K562 (cell line): ENCODE measurements at regions not wholly inside any gene's neighbourhood (a gene's known extent, or its start where the extent isn't known, plus 50 kb on each side); places are given as distances from the start of the nearest gene placed in this dataset.

Experiments
- ATAC-seq: fragments of 200-7000 bp; cut with Tn5 transposase; 3 replicates; pipeline ENCODE4 v1.9.1; 2020; ENCODE audit warnings: moderate library complexity
- BruUV-seq: library from RNA; stranded (reverse); fragments of 400-500 nt; replicated peaks from 2 replicates; lab custom pipeline; 2021; lab: Mats Ljungman, UMichigan
- CTCF ChIA-PET: fragments of 300-600 bp; formaldehyde crosslinking; extraction: SDS; loops from one replicate; lab custom pipeline; 2021; ENCODE audit warnings: low intra/inter-chr PET ratio; lab: Yijun Ruan, JAX
- POLR2A ChIA-PET: fragments of 300-600, 350-650 bp; sonication (Branson Sonifier 250); formaldehyde crosslinking; extraction: SDS; loops from one replicate; lab custom pipeline; 2021; ENCODE audit warnings: antibody characterized with exemption, inconsistent platforms; lab: Yijun Ruan, JAX
- DNase-seq, 4 experiments: peaks; one replicate each; pipeline versions ENCODE4 v3.0.0 to v3.0.0-alpha.2; 2011 to 2018; ENCODE audit warnings: low spot score in 3 of 4, mixed read lengths in 3 of 4; ENCODE audit errors: extremely low read depth in 1 of 4
- FAIRE-seq: peaks from 2 replicates; lab custom pipeline; 2011; peaks lifted over from hg19 to GRCh38; lab: Jason Lieb, UNC
- H2AFZ ChIP-seq: 2 replicates; pipeline ENCODE4 v1.6.0; 2011; ENCODE audit warnings: low read depth, low read length, control low read depth, inconsistent platforms
- H3K27ac ChIP-seq: fragments of 200-600 bp; 3 replicates; pipeline ENCODE4 v1.8.0; 2011; ENCODE audit warnings: low read depth, mild to moderate bottlenecking, control low read depth, inconsistent platforms, low read length, moderate library complexity, mixed read lengths; ENCODE audit errors: extremely low read depth
- H3K27me3 ChIP-seq, 2 experiments: fragments of 300-600 bp in 1 of 2; 2 replicates in 1 of 2; 3 replicates in 1 of 2; pipeline versions ENCODE4 v1.6.0 to v1.8.0; 2011; ENCODE audit warnings: inconsistent platforms in 2 of 2, low read length in 2 of 2, mild to moderate bottlenecking in 1 of 2, mixed read lengths in 1 of 2, moderate library complexity in 1 of 2; ENCODE audit not compliant: control insufficient read depth in 2 of 2, insufficient read depth in 2 of 2
- H3K36me3 ChIP-seq: fragments of 300-600 bp; 3 replicates; pipeline ENCODE4 v1.8.0; 2011; ENCODE audit warnings: mild to moderate bottlenecking, low read length, inconsistent platforms; ENCODE audit not compliant: control insufficient read depth, insufficient read depth
- H3K4me1 ChIP-seq, 2 experiments: fragments of 200-600 bp in 1 of 2; replicated peaks in 1 of 2; 2 replicates in 1 of 2; 3 replicates in 1 of 2; pipeline versions ENCODE4 v1.5.1 to v1.8.0; 2011; ENCODE audit warnings: inconsistent platforms in 2 of 2, low read length in 2 of 2, mild to moderate bottlenecking in 1 of 2, mixed read lengths in 1 of 2, moderate library complexity in 1 of 2; ENCODE audit not compliant: control insufficient read depth in 2 of 2, insufficient read depth in 2 of 2
- H3K4me2 ChIP-seq: 2 replicates; pipeline ENCODE4 v1.6.1; 2011; ENCODE audit warnings: low read length, control low read depth, inconsistent platforms, mixed read lengths; ENCODE audit not compliant: insufficient read depth
- H3K4me3 ChIP-seq: fragments of 200-600 bp; sonication (generic), shearing (Covaris generic); 2 replicates; pipeline ENCODE4 v1.5.1; 2016; ENCODE audit warnings: control low read depth, inconsistent platforms
- H3K79me2 ChIP-seq: fragments of 200-600 bp; 3 replicates; pipeline ENCODE4 v1.8.0; 2011; ENCODE audit warnings: low read length, inconsistent platforms; ENCODE audit not compliant: control insufficient read depth, insufficient read depth
- H3K9ac ChIP-seq, 2 experiments: 2 replicates each; pipeline versions ENCODE4 v1.6.0 to v1.6.1; 2011; ENCODE audit warnings: low read depth in 2 of 2, low read length in 2 of 2, control low read depth in 1 of 2, inconsistent platforms in 1 of 2, mild to moderate bottlenecking in 1 of 2, mixed read lengths in 1 of 2; ENCODE audit not compliant: insufficient read depth in 1 of 2
- H3K9me1 ChIP-seq: one replicate; pipeline ENCODE4 v1.6.0; 2011; ENCODE audit warnings: inconsistent platforms, mild to moderate bottlenecking, low read length, moderate library complexity; ENCODE audit not compliant: control insufficient read depth, insufficient read depth
- H3K9me3 ChIP-seq: replicated peaks from 2 replicates; pipeline ENCODE4 v1.5.1; 2011; ENCODE audit warnings: low read depth, low read length, inconsistent platforms; ENCODE audit not compliant: control insufficient read depth, insufficient read depth
- H4K20me1 ChIP-seq: replicated peaks from 2 replicates; pipeline ENCODE4 v1.6.1; 2011; ENCODE audit warnings: low read length, inconsistent platforms, mixed read lengths; ENCODE audit not compliant: control insufficient read depth, insufficient read depth
- BHLHE40 ChIP-seq: IDR thresholded peaks from 2 replicates; pipeline ENCODE4 v1.6.1; 2011; ENCODE audit warnings: low read length, improper control_type of control experiment
- CHD4 ChIP-seq: fragments of 200-600 bp; sonication (generic); IDR thresholded peaks from 3 replicates; pipeline ENCODE4 v1.6.1; 2012; ENCODE audit warnings: low read depth, mild to moderate bottlenecking, mixed read lengths, low read length, inconsistent platforms; ENCODE audit not compliant: insufficient read depth, insufficient replicate concordance, poor library complexity, severe bottlenecking
- EP300 ChIP-seq: IDR thresholded peaks from 2 replicates; pipeline ENCODE4 v1.6.1; 2012; ENCODE audit warnings: low read length, improper control_type of control experiment
- EP400 ChIP-seq: fragments of 450-650 bp; IDR thresholded peaks from 2 replicates; pipeline ENCODE4 v1.6.1; 2017; ENCODE audit warnings: antibody characterized with exemption, mild to moderate bottlenecking, moderate library complexity
- XRCC5 ChIP-seq: fragments of 200-400 bp; formaldehyde crosslinking; IDR thresholded peaks from 2 replicates; pipeline ENCODE4 v1.6.1; 2017; ENCODE audit warnings: low read depth, mild to moderate bottlenecking, low read length
- WGBS: fragments of 100-300 bp; shearing (Covaris generic); methylation state at CpG from one replicate; pipeline ENCODE4 v1.1.6; 2016; ENCODE audit warnings: low coverage, mixed read lengths; ENCODE audit not compliant: insufficient coverage; ENCODE audit errors: missing lambda C conversion rate; 5-methylcytosine and 5-hydroxymethylcytosine counted together
- in situ Hi-C: fragments of 300-500 bp; cut with MboI; formaldehyde crosslinking; loops from 4 replicates; pipeline ENCODE4 v1.15.0; 2018; ENCODE audit warnings: inconsistent platforms, mixed read lengths
- intact Hi-C: fragments of 100-400 bp; cut with micrococcal nuclease; formaldehyde crosslinking; loops from 2 replicates; pipeline ENCODE4 v1.14.2; 2022
- TF ChIP-seq, protein P1 (sequence below): sonication (generic); formaldehyde crosslinking; IDR thresholded peaks from 2 replicates; pipeline ENCODE4 v1.9.0; 2022; ENCODE audit warnings: mild to moderate bottlenecking, missing genetic modification reagents
- TF ChIP-seq, protein P2 (sequence below): sonication (generic); formaldehyde crosslinking; IDR thresholded peaks from 2 replicates; pipeline ENCODE4 v1.9.0; 2022; ENCODE audit warnings: mild to moderate bottlenecking, missing genetic modification reagents
- TF ChIP-seq, protein P3 (sequence below): fragments of 250-450 bp; sonication (Bioruptor Pico); IDR thresholded peaks from 2 replicates; pipeline ENCODE4 v1.8.0; 2022; ENCODE audit warnings: moderate library complexity, mild to moderate bottlenecking, inconsistent platforms

GRCh38 chr22:49525801-49526535 lies 301.7 kb downstream of the BRD1 start:
- H3K79me2 ChIP-seq: peaks cover 13% of the 10 kb centered on the region
- no peak overlapping the region for H2AFZ ChIP-seq
- H4K20me1 ChIP-seq: peaks cover 24% of the 10 kb centered on the region
- H3K4me3 ChIP-seq: no peak overlapping the region
- H3K4me2 ChIP-seq: no peak overlapping the region
- intact Hi-C loops: no loop called here
- TSS peak; percentile 28 for BruUV-seq
- TF ChIP-seq EP400 (no peak), CHD4 (no peak), XRCC5 (no peak), BHLHE40 (peak; percentile 67), EP300 (no peak)
- TF ChIP-seq, protein P1, sequence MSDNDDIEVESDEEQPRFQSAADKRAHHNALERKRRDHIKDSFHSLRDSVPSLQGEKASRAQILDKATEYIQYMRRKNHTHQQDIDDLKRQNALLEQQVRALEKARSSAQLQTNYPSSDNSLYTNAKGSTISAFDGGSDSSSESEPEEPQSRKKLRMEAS (CRISPR knock-in tag): peak; percentile 57
- TF ChIP-seq, protein P2, sequence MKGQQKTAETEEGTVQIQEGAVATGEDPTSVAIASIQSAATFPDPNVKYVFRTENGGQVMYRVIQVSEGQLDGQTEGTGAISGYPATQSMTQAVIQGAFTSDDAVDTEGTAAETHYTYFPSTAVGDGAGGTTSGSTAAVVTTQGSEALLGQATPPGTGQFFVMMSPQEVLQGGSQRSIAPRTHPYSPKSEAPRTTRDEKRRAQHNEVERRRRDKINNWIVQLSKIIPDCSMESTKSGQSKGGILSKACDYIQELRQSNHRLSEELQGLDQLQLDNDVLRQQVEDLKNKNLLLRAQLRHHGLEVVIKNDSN (CRISPR knock-in tag): 0 out of 2 replicates have a peak, but pooled peaks have one; percentile 56
- TF ChIP-seq, protein P3, sequence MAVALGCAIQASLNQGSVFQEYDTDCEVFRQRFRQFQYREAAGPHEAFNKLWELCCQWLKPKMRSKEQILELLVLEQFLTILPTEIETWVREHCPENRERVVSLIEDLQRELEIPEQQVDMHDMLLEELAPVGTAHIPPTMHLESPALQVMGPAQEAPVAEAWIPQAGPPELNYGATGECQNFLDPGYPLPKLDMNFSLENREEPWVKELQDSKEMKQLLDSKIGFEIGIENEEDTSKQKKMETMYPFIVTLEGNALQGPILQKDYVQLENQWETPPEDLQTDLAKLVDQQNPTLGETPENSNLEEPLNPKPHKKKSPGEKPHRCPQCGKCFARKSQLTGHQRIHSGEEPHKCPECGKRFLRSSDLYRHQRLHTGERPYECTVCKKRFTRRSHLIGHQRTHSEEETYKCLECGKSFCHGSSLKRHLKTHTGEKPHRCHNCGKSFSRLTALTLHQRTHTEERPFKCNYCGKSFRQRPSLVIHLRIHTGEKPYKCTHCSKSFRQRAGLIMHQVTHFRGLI: no peak
- POLR2A ChIA-PET: interaction anchor here (0.7 kb wide), 1 partner anchor 17 kb away, joined by 3 read pairs; no protein-coding TSS in a partner anchor
- ATAC-seq: no peak
- H3K9me3 ChIP-seq: no peaks in the 10 kb centered on the region
- CTCF ChIA-PET: no interaction called here
- WGBS: 70% methylated on average over 9 of the region's 14 CpGs
- DNase-seq: peak in 1 of 4 experiments; percentile 4
- no peaks in the 10 kb centered on the region for H3K9me1 ChIP-seq
- no peak overlapping the region for H3K9ac ChIP-seq
- no peaks in the 10 kb centered on the region for H3K27me3 ChIP-seq
- in situ Hi-C loops: no loop called here
- H3K27ac ChIP-seq: no peak overlapping the region
- FAIRE-seq: no peak
- H3K4me1 ChIP-seq: peaks cover 0 to 11% of the 10 kb centered on the region in 2 experiments; a peak in 3 of 5 replicates
- H3K36me3 ChIP-seq: peaks cover 26% of the 10 kb centered on the region
